ENCODE measurements at regions not wholly inside any gene's neighbourhood (a gene's known extent, or its start where the extent isn't known, plus 50 kb on each side); places are given as distances from the start of the nearest gene placed in this dataset.
"Not testable (repeated sequence)": the region's sequence is repeated elsewhere in the genome, so short reads cannot be mapped to it uniquely, and the experiment has no call there.

GRCh38 chr3:32632533-32633265 lies 52.3 kb upstream of the CNOT10 start:
- Mint-ChIP-seq H3K36me3 (ENCODE audit: insufficient read depth) (no peaks in the 10 kb centered on the region), H3K27me3 (ENCODE audit: low read depth) (no peaks in the 10 kb centered on the region), H3K9me3 (no peaks in the 10 kb centered on the region), H3K4me3 (no peak overlapping the region), H3K4me1 (ENCODE audit: low read depth) (no peaks in the 10 kb centered on the region)
- ATAC-seq, result no peak
- DNase-seq, result no peak

DNA sequence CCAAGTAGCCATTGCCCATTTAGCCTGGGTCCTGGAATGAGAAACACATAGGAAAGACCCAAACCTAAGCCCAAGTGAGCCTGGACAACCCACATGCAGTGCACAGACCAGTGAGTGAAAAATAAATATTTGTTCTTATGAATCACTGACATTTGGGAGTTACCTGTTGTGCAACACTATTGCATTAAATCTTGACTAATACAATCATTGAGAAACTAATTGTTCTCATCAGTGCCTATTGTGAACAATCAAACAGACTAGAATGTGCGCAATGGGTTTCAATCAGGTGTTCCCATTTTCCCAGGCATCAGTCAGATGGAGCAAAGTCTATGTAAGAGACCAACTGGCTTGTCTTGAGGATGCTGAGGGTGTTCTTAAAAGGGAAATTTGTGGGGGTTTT lies 54.7 kb upstream of the CNOT10 start:
- DNase-seq (no peak), ATAC-seq (no peak)
- no peaks in the 10 kb centered on the region for H3K36me3 Mint-ChIP-seq (ENCODE audit: insufficient read depth)
- H3K9me3 Mint-ChIP-seq, result no peaks in the 10 kb centered on the region
- no peaks in the 10 kb centered on the region for H3K4me1 Mint-ChIP-seq (ENCODE audit: low read depth)
- peaks cover 2% of the 10 kb centered on the region for H3K27me3 Mint-ChIP-seq (ENCODE audit: low read depth)
- H3K4me3 Mint-ChIP-seq, result no peak overlapping the region

- Mint-ChIP-seq H3K9me3 (no peaks in the 10 kb centered on the region), H3K4me3 (peak overlapping the region; percentile 65)
Observed at GRCh38 chr3:32626631-32627030, 56.0 kb upstream of the DYNC1LI1 start.

DNA sequence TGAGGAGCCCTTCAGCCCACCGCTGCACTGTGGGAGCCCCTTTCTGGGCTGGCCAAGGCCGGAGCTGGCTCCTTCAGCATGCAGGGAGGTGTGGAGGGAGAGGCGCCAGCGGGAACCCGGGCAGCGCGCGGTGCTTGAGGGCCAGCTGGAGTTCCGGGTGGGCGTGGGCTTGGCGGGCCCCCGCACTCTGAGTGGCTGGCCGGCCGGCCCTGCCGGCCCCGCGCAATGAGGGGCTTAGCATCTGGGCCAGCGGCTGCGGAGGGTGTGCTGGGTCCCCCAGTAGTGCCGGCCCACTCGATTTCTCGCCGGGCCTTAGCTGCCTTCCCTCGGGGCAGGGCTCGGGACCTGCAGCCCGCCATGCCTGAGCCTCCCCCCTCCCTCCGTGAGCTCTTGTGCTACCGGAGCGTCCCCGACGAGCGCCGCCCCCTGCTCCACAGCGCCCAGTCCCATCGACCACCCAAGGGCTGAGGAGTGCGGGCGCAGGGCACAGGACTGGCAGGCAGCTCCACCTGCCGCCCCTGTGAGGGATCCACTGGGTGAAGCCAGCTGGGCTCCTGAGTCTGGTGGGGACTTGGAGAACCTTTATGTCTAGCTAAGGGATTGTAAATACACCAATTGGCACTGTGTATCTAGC lies 55.0 kb upstream of the DYNC1LI1 start:
- H3K4me1 Mint-ChIP-seq (ENCODE audit: low read depth); ATAC-seq; H3K9me3 Mint-ChIP-seq; DNase-seq; H3K4me3 Mint-ChIP-seq; H3K36me3 Mint-ChIP-seq (ENCODE audit: insufficient read depth); H3K27me3 Mint-ChIP-seq (ENCODE audit: low read depth): not testable (repeated sequence)

More at GRCh38 chr3:32626631-32627030, 56.0 kb upstream of the DYNC1LI1 start:
- Mint-ChIP-seq H3K27me3 (ENCODE audit: low read depth) (peaks cover 2% of the 10 kb centered on the region), H3K4me1 (ENCODE audit: low read depth) (no peaks in the 10 kb centered on the region), H3K36me3 (ENCODE audit: insufficient read depth) (no peaks in the 10 kb centered on the region)
- DNase-seq, result no peak
- no peak for ATAC-seq

DNA sequence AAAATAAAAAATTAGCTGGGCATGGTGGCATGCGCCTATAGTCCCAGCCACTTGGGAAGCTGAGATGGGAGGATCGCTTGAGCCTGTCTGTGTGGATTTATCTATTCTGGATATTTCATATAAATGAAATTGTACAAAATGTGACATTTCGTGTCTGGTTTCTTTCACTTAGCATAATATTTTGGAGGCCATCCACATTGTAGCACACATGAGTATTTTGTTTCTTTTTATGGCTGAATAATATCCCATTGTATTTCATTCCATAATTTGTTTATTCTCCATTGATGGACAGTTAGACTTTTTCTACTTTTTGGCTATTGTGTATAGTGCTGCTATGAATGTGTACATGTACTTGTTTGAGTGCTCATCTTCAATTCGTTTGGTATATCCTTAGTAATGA lies 52.9 kb upstream of the DYNC1LI1 start:
- H3K9me3 Mint-ChIP-seq, result peaks cover 7% of the 10 kb centered on the region
- no peak for DNase-seq
- ATAC-seq, result no peak
- H3K4me3 Mint-ChIP-seq, result no peak overlapping the region
- no peaks in the 10 kb centered on the region for H3K36me3 Mint-ChIP-seq (ENCODE audit: insufficient read depth)
- H3K4me1 Mint-ChIP-seq (ENCODE audit: low read depth), result no peaks in the 10 kb centered on the region
- H3K27me3 Mint-ChIP-seq (ENCODE audit: low read depth), result peaks cover 2% of the 10 kb centered on the region

DNA sequence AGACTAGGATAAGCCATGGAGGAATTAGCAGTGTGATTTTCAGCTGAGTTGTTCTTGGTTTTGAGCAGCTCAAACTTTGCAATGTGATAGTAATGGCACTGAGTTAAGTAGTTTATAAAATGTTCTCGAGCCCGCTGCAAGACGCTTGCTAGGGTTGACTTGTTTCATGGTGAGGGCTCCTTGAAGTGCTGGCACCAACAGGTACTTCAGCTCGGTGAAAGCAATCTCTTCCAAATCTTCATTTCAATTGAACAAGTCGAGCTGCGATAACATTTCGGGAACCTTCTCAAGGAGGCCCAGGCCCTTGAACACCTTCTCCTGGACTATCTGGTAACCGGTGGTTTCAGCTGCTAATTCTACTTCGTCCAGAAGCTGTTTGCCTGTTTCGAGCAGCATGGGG lies 50.8 kb upstream of the DYNC1LI1 start:
- no peaks in the 10 kb centered on the region for H3K36me3 Mint-ChIP-seq (ENCODE audit: insufficient read depth)
- peaks cover 7% of the 10 kb centered on the region for H3K9me3 Mint-ChIP-seq
- H3K4me3 Mint-ChIP-seq, result no peak overlapping the region
- no peaks in the 10 kb centered on the region for H3K27me3 Mint-ChIP-seq (ENCODE audit: low read depth)
- H3K4me1 Mint-ChIP-seq (ENCODE audit: low read depth), result no peaks in the 10 kb centered on the region
- ATAC-seq (no peak), DNase-seq (no peak)

- Mint-ChIP-seq H3K4me3 (no peak overlapping the region), H3K4me1 (ENCODE audit: low read depth) (no peaks in the 10 kb centered on the region), H3K27me3 (ENCODE audit: low read depth) (no peaks in the 10 kb centered on the region), H3K36me3 (ENCODE audit: insufficient read depth) (no peaks in the 10 kb centered on the region), H3K9me3 (peaks cover 7% of the 10 kb centered on the region)
- ATAC-seq (no peak), DNase-seq (no peak)
Observed at GRCh38 chr3:32620611-32621310, 50.1 kb upstream of the DYNC1LI1 start.

Measured in activated T-cell treated with anti-CD3 and anti-CD28 coated beads, Interleukin-2, amount 50 U/mL, for 4 hours (primary cell).